Fibroblast of lung (primary cell): ENCODE measurements at regions not wholly inside any gene's neighbourhood (a gene's known extent, or its start where the extent isn't known, plus 50 kb on each side); places are given as distances from the start of the nearest gene placed in this dataset.

Experiments used
- DNase-seq, 2 donors: peaks; one replicate each; pipeline versions ENCODE4 v3.0.0 to v3.0.0-alpha.2; 2010; ENCODE audit warnings: low read depth in 2 of 2
- H2AFZ ChIP-seq: 2 replicates; pipeline ENCODE4 v1.5.1; 2012; ENCODE audit warnings: low read length, control low read depth, inconsistent platforms
- H3K27ac ChIP-seq: 2 replicates; pipeline ENCODE4 v1.5.1; 2011; ENCODE audit warnings: low read length, control low read depth; ENCODE audit not compliant: insufficient read depth
- H3K27me3 ChIP-seq: 2 replicates; pipeline ENCODE4 v1.5.1; 2011; ENCODE audit warnings: mild to moderate bottlenecking, low read length; ENCODE audit not compliant: control insufficient read depth, insufficient read depth
- H3K36me3 ChIP-seq: 2 replicates; pipeline ENCODE4 v1.5.1; 2011; ENCODE audit warnings: low read length; ENCODE audit not compliant: control insufficient read depth, insufficient read depth
- H3K4me1 ChIP-seq: 2 replicates; pipeline ENCODE4 v1.5.1; 2011; ENCODE audit warnings: low read length; ENCODE audit not compliant: control insufficient read depth, insufficient read depth; ENCODE audit errors: extremely low read depth
- H3K4me2 ChIP-seq: 2 replicates; pipeline ENCODE4 v1.5.1; 2011; ENCODE audit warnings: low read length, control low read depth; ENCODE audit not compliant: insufficient read depth; ENCODE audit errors: extremely low read depth
- H3K4me3 ChIP-seq, 4 experiments: fragments of 200-600 bp in 1 of 4; sonication (generic) in 1 of 4; replicated peaks in 1 of 4; 2 replicates each; pipeline ENCODE4 v1.5.1; 2011 to 2016; ENCODE audit warnings: low read length in 4 of 4, low read depth in 3 of 4, mild to moderate bottlenecking in 3 of 4, control low read depth in 2 of 4, inconsistent platforms in 1 of 4, mixed read lengths in 1 of 4; ENCODE audit not compliant: insufficient read depth in 1 of 4; ENCODE audit errors: control extremely low read depth in 1 of 4
- H3K79me2 ChIP-seq: 2 replicates; pipeline ENCODE4 v1.5.1; 2012; ENCODE audit warnings: mild to moderate bottlenecking, low read length, inconsistent platforms; ENCODE audit not compliant: control insufficient read depth, insufficient read depth
- H3K9ac ChIP-seq: 2 replicates; pipeline ENCODE4 v1.5.1; 2011; ENCODE audit warnings: mild to moderate bottlenecking, low read length, control low read depth; ENCODE audit not compliant: insufficient read depth
- H3K9me3 ChIP-seq: 2 replicates; pipeline ENCODE4 v1.5.1; 2012; ENCODE audit warnings: low read depth, low read length; ENCODE audit not compliant: control insufficient read depth, insufficient read depth
- H4K20me1 ChIP-seq: 2 replicates; pipeline ENCODE4 v1.5.1; 2011; ENCODE audit warnings: low read length; ENCODE audit not compliant: control insufficient read depth, insufficient read depth; ENCODE audit errors: extremely low read depth
- EZH2 ChIP-seq: IDR thresholded peaks from 2 replicates; pipeline ENCODE4 v1.5.1; 2012; ENCODE audit warnings: low read length, control low read depth, mild to moderate bottlenecking; ENCODE audit errors: missing control alignments
- TF ChIP-seq, protein P1 (sequence below), 2 donors: IDR thresholded peaks in 1 of 2; conservative IDR thresholded peaks in 1 of 2; 1 replicate in 1 of 2; 2 replicates in 1 of 2; pipeline ENCODE4 v1.5.1; 2011 to 2012; ENCODE audit warnings: low read length in 2 of 2, control low read depth in 1 of 2, inconsistent platforms in 1 of 2, low read depth in 1 of 2, mild to moderate bottlenecking in 1 of 2

DNA sequence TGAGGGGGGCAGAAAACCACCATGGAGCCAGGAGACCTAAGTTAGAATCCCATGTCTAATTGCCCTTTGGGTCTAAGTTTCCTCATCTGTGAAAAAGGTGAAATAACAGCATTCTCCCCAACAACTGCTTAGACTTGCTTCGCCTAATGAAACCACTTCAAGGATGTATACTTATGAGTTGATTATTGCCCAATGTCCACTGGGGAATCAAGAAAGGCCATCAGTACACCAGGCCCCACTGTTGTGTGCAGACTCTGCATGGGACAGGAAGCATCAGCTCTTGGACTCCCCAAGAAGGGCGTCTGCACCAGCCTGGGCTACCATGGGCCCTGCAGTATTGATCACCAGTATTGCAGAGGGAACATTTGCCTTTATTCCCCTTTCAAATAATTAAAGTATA is 189.6 kb downstream of the MAFB start:
- H3K36me3 ChIP-seq, result no peaks in the 10 kb centered on the region
- no peaks in the 10 kb centered on the region for H4K20me1 ChIP-seq
- H3K9me3 ChIP-seq, result no peaks in the 10 kb centered on the region
- TF ChIP-seq, protein P1, sequence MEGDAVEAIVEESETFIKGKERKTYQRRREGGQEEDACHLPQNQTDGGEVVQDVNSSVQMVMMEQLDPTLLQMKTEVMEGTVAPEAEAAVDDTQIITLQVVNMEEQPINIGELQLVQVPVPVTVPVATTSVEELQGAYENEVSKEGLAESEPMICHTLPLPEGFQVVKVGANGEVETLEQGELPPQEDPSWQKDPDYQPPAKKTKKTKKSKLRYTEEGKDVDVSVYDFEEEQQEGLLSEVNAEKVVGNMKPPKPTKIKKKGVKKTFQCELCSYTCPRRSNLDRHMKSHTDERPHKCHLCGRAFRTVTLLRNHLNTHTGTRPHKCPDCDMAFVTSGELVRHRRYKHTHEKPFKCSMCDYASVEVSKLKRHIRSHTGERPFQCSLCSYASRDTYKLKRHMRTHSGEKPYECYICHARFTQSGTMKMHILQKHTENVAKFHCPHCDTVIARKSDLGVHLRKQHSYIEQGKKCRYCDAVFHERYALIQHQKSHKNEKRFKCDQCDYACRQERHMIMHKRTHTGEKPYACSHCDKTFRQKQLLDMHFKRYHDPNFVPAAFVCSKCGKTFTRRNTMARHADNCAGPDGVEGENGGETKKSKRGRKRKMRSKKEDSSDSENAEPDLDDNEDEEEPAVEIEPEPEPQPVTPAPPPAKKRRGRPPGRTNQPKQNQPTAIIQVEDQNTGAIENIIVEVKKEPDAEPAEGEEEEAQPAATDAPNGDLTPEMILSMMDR (conservative IDR thresholded peaks at IDR 0.05 in 1 of 2, IDR thresholded peaks at IDR 0.05 in 1 of 2; ENCODE audit: low read depth in 1 of 2, low read length in 2 of 2), result no peak
- no peak for TF ChIP-seq EZH2
- H3K4me2 ChIP-seq, result no peak overlapping the region
- H3K9ac ChIP-seq, result no peak overlapping the region
- no peak overlapping the region for H2AFZ ChIP-seq
- H3K79me2 ChIP-seq, result no peaks in the 10 kb centered on the region
- no peak overlapping the region for H3K4me3 ChIP-seq
- H3K4me1 ChIP-seq, result no peaks in the 10 kb centered on the region
- no peak overlapping the region for H3K27ac ChIP-seq
- no peak for DNase-seq
- no peaks in the 10 kb centered on the region for H3K27me3 ChIP-seq

- no peaks in the 10 kb centered on the region for H3K9me3 ChIP-seq
- H3K36me3 ChIP-seq, result no peaks in the 10 kb centered on the region
- H2AFZ ChIP-seq, result no peak overlapping the region
- no peak overlapping the region for H3K4me2 ChIP-seq
- H3K27ac ChIP-seq, result no peak overlapping the region
- no peaks in the 10 kb centered on the region for H3K79me2 ChIP-seq
- no peaks in the 10 kb centered on the region for H3K4me1 ChIP-seq
- no peaks in the 10 kb centered on the region for H4K20me1 ChIP-seq
- H3K9ac ChIP-seq, result no peak overlapping the region
- no peak overlapping the region for H3K4me3 ChIP-seq
- no peaks in the 10 kb centered on the region for H3K27me3 ChIP-seq
- TF ChIP-seq, protein P1 (conservative IDR thresholded peaks at IDR 0.05 in 1 of 2, IDR thresholded peaks at IDR 0.05 in 1 of 2; ENCODE audit: low read depth in 1 of 2, low read length in 2 of 2), result no peak
- TF ChIP-seq EZH2, result no peak
- peak; percentile 18 to 38 for DNase-seq
These were observed 190.9 kb downstream of the MAFB start for GRCh38 chr20:40497899-40498691.

DNA sequence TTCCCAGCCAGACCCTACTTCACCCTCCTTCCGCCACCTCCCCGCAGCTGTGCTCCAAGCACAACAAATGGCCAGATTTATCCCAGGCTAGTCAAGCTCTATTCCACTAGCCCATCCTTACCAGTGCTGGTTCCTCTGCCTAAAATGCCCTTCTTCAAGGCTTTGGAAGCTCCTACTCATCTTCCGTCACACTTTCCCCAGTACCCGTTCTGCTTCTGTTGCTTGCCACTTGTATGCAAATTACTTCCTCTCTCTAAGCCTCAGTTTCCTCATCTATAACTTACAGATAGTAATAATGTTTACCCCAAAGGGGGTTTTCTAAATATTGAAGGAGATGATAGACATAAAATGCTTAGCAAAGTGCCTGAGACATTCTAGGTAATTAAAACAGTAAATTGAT is 193.1 kb downstream of the MAFB start:
- Histone ChIP-seq H3K4me1 (no peaks in the 10 kb centered on the region), H3K36me3 (no peaks in the 10 kb centered on the region), H2AFZ (no peak overlapping the region), H3K9me3 (no peaks in the 10 kb centered on the region), H3K79me2 (no peaks in the 10 kb centered on the region), H3K9ac (no peak overlapping the region), H3K4me3 (no peak overlapping the region), H3K27me3 (no peaks in the 10 kb centered on the region), H3K27ac (no peak overlapping the region), H4K20me1 (no peaks in the 10 kb centered on the region), H3K4me2 (no peak overlapping the region)
- DNase-seq, result no peak
- TF ChIP-seq EZH2, result no peak
- TF ChIP-seq, protein P1 (conservative IDR thresholded peaks at IDR 0.05 in 1 of 2, IDR thresholded peaks at IDR 0.05 in 1 of 2; ENCODE audit: low read depth in 1 of 2, low read length in 2 of 2), result no peak
